ENCODE measurements at regions not wholly inside any gene's neighbourhood (a gene's known extent, or its start where the extent isn't known, plus 50 kb on each side); places are given as distances from the start of the nearest gene placed in this dataset.

DNA sequence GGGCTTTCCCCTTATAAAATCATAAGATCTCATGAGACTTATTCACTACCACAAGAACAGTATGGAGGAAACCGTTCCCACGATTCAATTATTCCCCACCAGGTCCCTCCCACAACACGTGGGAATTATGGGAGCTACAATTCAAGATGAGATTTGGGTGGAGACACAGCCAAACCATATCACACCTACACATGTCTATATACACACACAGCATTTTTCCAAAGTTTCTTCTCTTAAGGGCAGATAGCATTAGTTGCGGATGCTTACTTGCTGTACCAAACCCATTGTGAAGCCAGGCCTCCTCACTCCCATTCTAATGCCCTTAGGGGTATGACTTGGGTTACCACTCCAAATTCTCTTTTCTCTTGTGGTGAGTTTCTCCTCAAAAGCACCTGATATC is 104.1 kb upstream of the RAP1B start:
- no peaks in the 10 kb centered on the region for H3K27me3 Mint-ChIP-seq (ENCODE audit: low read depth)
- H3K27ac Mint-ChIP-seq (ENCODE audit: unreplicated experiment) = no peak overlapping the region
- no peaks in the 10 kb centered on the region for H3K36me3 Mint-ChIP-seq (ENCODE audit: low read depth)
- peaks cover 26% of the 10 kb centered on the region for H3K4me1 Mint-ChIP-seq (ENCODE audit: low read depth)
- H3K9me3 Mint-ChIP-seq (ENCODE audit: low read depth) = no peaks in the 10 kb centered on the region
- no peak for DNase-seq (ENCODE audit: low spot score)
- H3K4me3 Mint-ChIP-seq (ENCODE audit: unreplicated experiment) = no peak overlapping the region
- TF ChIP-seq, protein P1, sequence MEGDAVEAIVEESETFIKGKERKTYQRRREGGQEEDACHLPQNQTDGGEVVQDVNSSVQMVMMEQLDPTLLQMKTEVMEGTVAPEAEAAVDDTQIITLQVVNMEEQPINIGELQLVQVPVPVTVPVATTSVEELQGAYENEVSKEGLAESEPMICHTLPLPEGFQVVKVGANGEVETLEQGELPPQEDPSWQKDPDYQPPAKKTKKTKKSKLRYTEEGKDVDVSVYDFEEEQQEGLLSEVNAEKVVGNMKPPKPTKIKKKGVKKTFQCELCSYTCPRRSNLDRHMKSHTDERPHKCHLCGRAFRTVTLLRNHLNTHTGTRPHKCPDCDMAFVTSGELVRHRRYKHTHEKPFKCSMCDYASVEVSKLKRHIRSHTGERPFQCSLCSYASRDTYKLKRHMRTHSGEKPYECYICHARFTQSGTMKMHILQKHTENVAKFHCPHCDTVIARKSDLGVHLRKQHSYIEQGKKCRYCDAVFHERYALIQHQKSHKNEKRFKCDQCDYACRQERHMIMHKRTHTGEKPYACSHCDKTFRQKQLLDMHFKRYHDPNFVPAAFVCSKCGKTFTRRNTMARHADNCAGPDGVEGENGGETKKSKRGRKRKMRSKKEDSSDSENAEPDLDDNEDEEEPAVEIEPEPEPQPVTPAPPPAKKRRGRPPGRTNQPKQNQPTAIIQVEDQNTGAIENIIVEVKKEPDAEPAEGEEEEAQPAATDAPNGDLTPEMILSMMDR (IDR thresholded peaks at IDR 0.05) = no peak

DNA sequence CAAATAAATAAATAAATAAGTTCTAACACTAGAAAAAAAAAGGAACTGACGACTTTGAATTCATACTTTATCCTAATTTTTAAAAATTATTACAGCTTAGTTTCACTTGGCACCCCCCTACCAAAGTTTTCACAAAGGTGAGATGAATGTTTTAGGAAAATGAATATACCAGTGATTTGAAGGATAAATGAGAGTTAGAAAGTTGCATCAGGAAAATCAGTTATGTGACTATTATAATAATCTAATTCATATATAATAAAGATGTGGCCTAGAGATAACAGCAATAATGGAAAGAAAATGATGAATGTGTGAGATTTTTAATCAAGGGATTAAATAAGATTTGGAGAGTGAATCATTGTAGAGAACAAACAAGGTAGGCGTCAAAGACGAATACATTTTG is 103.0 kb upstream of the RAP1B start:
- TF ChIP-seq, protein P1 (IDR thresholded peaks at IDR 0.05) = no peak
- Mint-ChIP-seq H3K27ac (ENCODE audit: unreplicated experiment) (no peak overlapping the region), H3K4me3 (ENCODE audit: unreplicated experiment) (no peak overlapping the region), H3K9me3 (ENCODE audit: low read depth) (no peaks in the 10 kb centered on the region), H3K27me3 (ENCODE audit: low read depth) (no peaks in the 10 kb centered on the region), H3K36me3 (ENCODE audit: low read depth) (no peaks in the 10 kb centered on the region), H3K4me1 (ENCODE audit: low read depth) (peaks cover 26% of the 10 kb centered on the region)
- no peak for DNase-seq (ENCODE audit: low spot score)

GRCh38 chr12:68508576-68508975 is 102.1 kb upstream of the RAP1B start:
- no peaks in the 10 kb centered on the region for H3K36me3 Mint-ChIP-seq (ENCODE audit: low read depth)
- H3K4me3 Mint-ChIP-seq (ENCODE audit: unreplicated experiment) = no peak overlapping the region
- TF ChIP-seq, protein P1 (IDR thresholded peaks at IDR 0.05) = no peak
- no peaks in the 10 kb centered on the region for H3K27me3 Mint-ChIP-seq (ENCODE audit: low read depth)
- no peaks in the 10 kb centered on the region for H3K9me3 Mint-ChIP-seq (ENCODE audit: low read depth)
- H3K4me1 Mint-ChIP-seq (ENCODE audit: low read depth) = peaks cover 26% of the 10 kb centered on the region
- no peak overlapping the region for H3K27ac Mint-ChIP-seq (ENCODE audit: unreplicated experiment)
- no peak for DNase-seq (ENCODE audit: low spot score)

DNA sequence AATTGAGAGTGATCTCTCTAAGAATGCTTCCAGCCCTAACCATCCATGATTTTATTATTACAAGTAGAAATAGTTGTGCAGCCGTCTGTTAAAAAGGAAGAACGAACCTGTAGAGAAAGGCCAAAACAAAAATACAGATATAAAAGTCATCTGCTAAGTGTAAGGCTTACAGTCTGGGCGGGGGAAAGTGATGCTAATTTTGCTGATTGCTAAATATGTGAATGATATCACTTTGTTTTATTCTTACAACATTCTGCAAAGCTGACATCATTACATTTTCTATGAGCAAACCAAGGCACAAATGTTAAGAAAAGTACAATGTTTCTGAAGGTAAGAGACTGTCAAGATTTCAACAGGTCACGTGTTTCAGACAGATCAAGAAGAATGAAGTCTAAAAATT is 101.5 kb upstream of the RAP1B start:
- Mint-ChIP-seq H3K9me3 (ENCODE audit: low read depth) (no peaks in the 10 kb centered on the region), H3K36me3 (ENCODE audit: low read depth) (no peaks in the 10 kb centered on the region), H3K27ac (ENCODE audit: unreplicated experiment) (no peak overlapping the region), H3K4me1 (ENCODE audit: low read depth) (peaks cover 26% of the 10 kb centered on the region), H3K4me3 (ENCODE audit: unreplicated experiment) (no peak overlapping the region), H3K27me3 (ENCODE audit: low read depth) (no peaks in the 10 kb centered on the region)
- TF ChIP-seq, protein P1 (IDR thresholded peaks at IDR 0.05) = no peak
- no peak for DNase-seq (ENCODE audit: low spot score)

- TF ChIP-seq, protein P1 (IDR thresholded peaks at IDR 0.05) = no peak
- no peaks in the 10 kb centered on the region for H3K27me3 Mint-ChIP-seq (ENCODE audit: low read depth)
These were observed 100.3 kb upstream of the RAP1B start for GRCh38 chr12:68510397-68510796.

More at GRCh38 chr12:68510397-68510796, 100.3 kb upstream of the RAP1B start:
- no peak overlapping the region for H3K4me3 Mint-ChIP-seq (ENCODE audit: unreplicated experiment)
- no peaks in the 10 kb centered on the region for H3K36me3 Mint-ChIP-seq (ENCODE audit: low read depth)
- no peaks in the 10 kb centered on the region for H3K9me3 Mint-ChIP-seq (ENCODE audit: low read depth)
- H3K4me1 Mint-ChIP-seq (ENCODE audit: low read depth) = peaks cover 26% of the 10 kb centered on the region
- no peak overlapping the region for H3K27ac Mint-ChIP-seq (ENCODE audit: unreplicated experiment)
- DNase-seq (ENCODE audit: low spot score) = no peak

Measured in chondrocyte (in vitro differentiated cells).